Heart left ventricle (tissue), 13 donors: ENCODE measurements at regions not wholly inside any gene's neighbourhood (a gene's known extent, or its start where the extent isn't known, plus 50 kb on each side); places are given as distances from the start of the nearest gene placed in this dataset.
"Not testable (repeated sequence)": the region's sequence is repeated elsewhere in the genome, so short reads cannot be mapped to it uniquely, and the experiment has no call there.

ENCODE experiments used
- CTCF ChIP-seq, 12 donors: fragments of 200-600 bp; sonication (generic) in 4 of 12; IDR thresholded peaks; one replicate each; pipeline versions ENCODE4 v1.5.0 to v1.8.0; 2018 to 2022; ENCODE audit warnings: antibody characterized with exemption in 12 of 12, mild to moderate bottlenecking in 5 of 12
- POLR2A ChIP-seq, 2 donors: fragments of 450-650 bp; IDR thresholded peaks; one replicate each; pipeline ENCODE4 v1.6.1; 2017; ENCODE audit warnings: antibody characterized with exemption in 2 of 2, mild to moderate bottlenecking in 2 of 2, moderate library complexity in 2 of 2
- donor health status: ischemic (EF 13 %, LVEDD 7.1; RV severe dilation, severe dysfunction).
- donor health status: DM: no; HTN: yes; CAD: no.
- donor health status: DM: no; HTN: no; CAD: no.
- donor health status: ischemic (EF 25% LVEDD 6.9; RV normal size, moderate dysfunction).
- donor health status: ischemic (EF 25% LVEDD 5.7; RV mildly dilated, moderate dysfunction).
- donor health status: ischemic (EF 35%, LVEDD 5.7; RV mildly dilated, moderate dysfunction).
- donor health status: nonischemic (EF 11% LVEDD 7.7; RV severe dilation, severe dysfunction).
- donor health status: DM: yes; HTN: yes; CAD: no.
- donor health status: PGD.
- donor health status: ischemic (EF 29% LVEDD 5.4; RV normal size, mild dysfunction).
- donor health status: nonischemic (EF 23%, LVEDD 6.1; RV moderate dilation, normal function).

- TF ChIP-seq CTCF, POLR2A (IDR thresholded peaks at IDR 0.05): not testable (repeated sequence)
Measured at GRCh38 chr2:90291168-90291883, 1599.9 kb downstream of the RPIA start.
